ENCODE measurements at regions not wholly inside any gene's neighbourhood (a gene's known extent, or its start where the extent isn't known, plus 50 kb on each side); places are given as distances from the start of the nearest gene placed in this dataset.
"Not testable (repeated sequence)": the region's sequence is repeated elsewhere in the genome, so short reads cannot be mapped to it uniquely, and the experiment has no call there.

- no peaks in the 10 kb centered on the region for H3K9me3 ChIP-seq (ENCODE audit: insufficient read depth, low read depth, low read length)
- H3K27me3 ChIP-seq (ENCODE audit: insufficient read depth, low read length, poor library complexity, severe bottlenecking): no peaks in the 10 kb centered on the region
- no peak overlapping the region for H2AFZ ChIP-seq (ENCODE audit: low read length)
- H3K9me2 ChIP-seq (replicated peaks; ENCODE audit: low read depth, low read length): no peaks in the 10 kb centered on the region
- H3K9ac ChIP-seq (ENCODE audit: low read depth, low read length, poor library complexity, severe bottlenecking): no peak overlapping the region
- no peaks in the 10 kb centered on the region for H4K20me1 ChIP-seq (ENCODE audit: insufficient read depth, low read length, poor library complexity, severe bottlenecking)
- no peaks in the 10 kb centered on the region for H3F3A ChIP-seq (ENCODE audit: low read depth)
- no peak overlapping the region for H3K4me2 ChIP-seq (ENCODE audit: low read depth, low read length, poor library complexity, severe bottlenecking)
- no peak for TF ChIP-seq EZH2phosphoT487 (IDR thresholded peaks at IDR 0.05; ENCODE audit: borderline replicate concordance)
- TF ChIP-seq, protein P1, sequence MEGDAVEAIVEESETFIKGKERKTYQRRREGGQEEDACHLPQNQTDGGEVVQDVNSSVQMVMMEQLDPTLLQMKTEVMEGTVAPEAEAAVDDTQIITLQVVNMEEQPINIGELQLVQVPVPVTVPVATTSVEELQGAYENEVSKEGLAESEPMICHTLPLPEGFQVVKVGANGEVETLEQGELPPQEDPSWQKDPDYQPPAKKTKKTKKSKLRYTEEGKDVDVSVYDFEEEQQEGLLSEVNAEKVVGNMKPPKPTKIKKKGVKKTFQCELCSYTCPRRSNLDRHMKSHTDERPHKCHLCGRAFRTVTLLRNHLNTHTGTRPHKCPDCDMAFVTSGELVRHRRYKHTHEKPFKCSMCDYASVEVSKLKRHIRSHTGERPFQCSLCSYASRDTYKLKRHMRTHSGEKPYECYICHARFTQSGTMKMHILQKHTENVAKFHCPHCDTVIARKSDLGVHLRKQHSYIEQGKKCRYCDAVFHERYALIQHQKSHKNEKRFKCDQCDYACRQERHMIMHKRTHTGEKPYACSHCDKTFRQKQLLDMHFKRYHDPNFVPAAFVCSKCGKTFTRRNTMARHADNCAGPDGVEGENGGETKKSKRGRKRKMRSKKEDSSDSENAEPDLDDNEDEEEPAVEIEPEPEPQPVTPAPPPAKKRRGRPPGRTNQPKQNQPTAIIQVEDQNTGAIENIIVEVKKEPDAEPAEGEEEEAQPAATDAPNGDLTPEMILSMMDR (conservative IDR thresholded peaks at IDR 0.05; ENCODE audit: low read length): no peak
- no peak overlapping the region for H3K4me3 ChIP-seq (ENCODE audit: low read length, poor library complexity, severe bottlenecking)
- no peaks in the 10 kb centered on the region for H3K4me1 ChIP-seq (ENCODE audit: insufficient read depth, low read length, poor library complexity, severe bottlenecking)
- no peaks in the 10 kb centered on the region for H3K36me3 ChIP-seq (ENCODE audit: insufficient read depth, low read length)
- H3K79me2 ChIP-seq (ENCODE audit: insufficient read depth, low read length): no peaks in the 10 kb centered on the region
Measured at GRCh38 chr7:138194567-138194966, 118.3 kb downstream of the AKR1D1 start.

- no peaks in the 10 kb centered on the region for H3K9me2 ChIP-seq (replicated peaks; ENCODE audit: low read depth, low read length)
- no peak overlapping the region for H3K4me2 ChIP-seq (ENCODE audit: low read depth, low read length, poor library complexity, severe bottlenecking)
- TF ChIP-seq, protein P1 (conservative IDR thresholded peaks at IDR 0.05; ENCODE audit: low read length): no peak
- TF ChIP-seq EZH2phosphoT487 (IDR thresholded peaks at IDR 0.05; ENCODE audit: borderline replicate concordance): no peak
- no peak overlapping the region for H2AFZ ChIP-seq (ENCODE audit: low read length)
- no peaks in the 10 kb centered on the region for H3K79me2 ChIP-seq (ENCODE audit: insufficient read depth, low read length)
- no peaks in the 10 kb centered on the region for H3K36me3 ChIP-seq (ENCODE audit: insufficient read depth, low read length)
- no peak overlapping the region for H3K4me3 ChIP-seq (ENCODE audit: low read length, poor library complexity, severe bottlenecking)
- H4K20me1 ChIP-seq (ENCODE audit: insufficient read depth, low read length, poor library complexity, severe bottlenecking): no peaks in the 10 kb centered on the region
- no peaks in the 10 kb centered on the region for H3F3A ChIP-seq (ENCODE audit: low read depth)
- no peaks in the 10 kb centered on the region for H3K9me3 ChIP-seq (ENCODE audit: insufficient read depth, low read depth, low read length)
- no peaks in the 10 kb centered on the region for H3K4me1 ChIP-seq (ENCODE audit: insufficient read depth, low read length, poor library complexity, severe bottlenecking)
- no peak overlapping the region for H3K9ac ChIP-seq (ENCODE audit: low read depth, low read length, poor library complexity, severe bottlenecking)
- H3K27me3 ChIP-seq (ENCODE audit: insufficient read depth, low read length, poor library complexity, severe bottlenecking): no peaks in the 10 kb centered on the region
Measured at GRCh38 chr7:138195151-138195571, 118.9 kb downstream of the AKR1D1 start.

DNA sequence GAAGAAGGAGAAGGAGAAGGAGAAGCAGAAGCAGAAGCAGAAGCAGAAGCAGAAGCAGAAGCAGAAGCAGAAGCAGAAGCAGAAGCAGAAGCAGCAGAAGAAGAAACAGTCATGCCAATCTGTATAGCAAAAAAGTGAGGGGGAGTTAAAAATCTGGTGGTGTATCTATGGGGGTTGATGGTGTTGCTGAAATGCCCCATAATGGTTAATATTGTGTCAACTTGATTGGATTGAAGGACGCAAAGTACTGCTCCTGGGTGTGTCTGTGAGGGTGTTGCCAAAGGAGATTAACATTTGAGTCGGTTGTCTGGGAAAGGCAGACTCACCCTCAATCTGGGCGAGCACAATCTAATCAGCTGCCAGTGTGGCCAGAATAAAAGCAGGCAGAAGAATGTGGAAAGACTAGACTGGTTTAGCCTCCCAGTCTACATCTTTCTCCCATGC is 120.3 kb downstream of the AKR1D1 start:
- H3K9ac ChIP-seq (ENCODE audit: low read depth, low read length, poor library complexity, severe bottlenecking); H3F3A ChIP-seq (ENCODE audit: low read depth); H3K4me2 ChIP-seq (ENCODE audit: low read depth, low read length, poor library complexity, severe bottlenecking): not testable (repeated sequence)

More for the DNA sequence above, 120.3 kb downstream of the AKR1D1 start:
- not testable (repeated sequence) for H4K20me1 ChIP-seq (ENCODE audit: insufficient read depth, low read length, poor library complexity, severe bottlenecking); H2AFZ ChIP-seq (ENCODE audit: low read length); H3K9me2 ChIP-seq (replicated peaks; ENCODE audit: low read depth, low read length); H3K9me3 ChIP-seq (ENCODE audit: insufficient read depth, low read depth, low read length); H3K27me3 ChIP-seq (ENCODE audit: insufficient read depth, low read length, poor library complexity, severe bottlenecking); H3K79me2 ChIP-seq (ENCODE audit: insufficient read depth, low read length); H3K4me1 ChIP-seq (ENCODE audit: insufficient read depth, low read length, poor library complexity, severe bottlenecking); H3K4me3 ChIP-seq (ENCODE audit: low read length, poor library complexity, severe bottlenecking); H3K36me3 ChIP-seq (ENCODE audit: insufficient read depth, low read length)
